Adrenal gland (tissue), 9 donors: ENCODE measurements at regions not wholly inside any gene's neighbourhood (a gene's known extent, or its start where the extent isn't known, plus 50 kb on each side); places are given as distances from the start of the nearest gene placed in this dataset.

Experiments
- DNase-seq, 7 donors: peaks; one replicate each; pipeline ENCODE4 v3.0.0-alpha.2; 2019 to 2020
- H3K27ac ChIP-seq, 5 donors: fragments of 200-600 bp; sonication (generic) in 4 of 5; 1 replicate in 3 of 5; 2 replicates in 2 of 5; pipeline versions ENCODE4 v1.5.1 to v1.8.0; 2016 to 2020; ENCODE audit warnings: mild to moderate bottlenecking in 1 of 5
- H3K27me3 ChIP-seq: fragments of 200-600 bp; 2 replicates; pipeline ENCODE4 v1.8.0; 2021
- H3K36me3 ChIP-seq, 2 donors: fragments of 200-600 bp; replicated peaks in 1 of 2; 1 replicate in 1 of 2; 2 replicates in 1 of 2; pipeline versions ENCODE4 v1.5.1 to v1.8.0; 2018 to 2022
- H3K4me1 ChIP-seq, 2 donors: fragments of 200-600 bp; replicated peaks in 1 of 2; 1 replicate in 1 of 2; 2 replicates in 1 of 2; pipeline versions ENCODE4 v1.5.1 to v1.8.0; 2018 to 2021
- H3K4me3 ChIP-seq, 4 donors: fragments of 200-600 bp; sonication (generic) in 3 of 4; one replicate each; pipeline ENCODE4 v1.5.1; 2016 to 2018
- H3K9me3 ChIP-seq, 3 donors: fragments of 200-600 bp; sonication (generic) in 1 of 3; replicated peaks in 1 of 3; 1 replicate in 2 of 3; 2 replicates in 1 of 3; pipeline versions ENCODE4 v1.5.1 to v1.8.0; 2016 to 2021
- POLR2A ChIP-seq, 2 donors: fragments of 450-650 bp; IDR thresholded peaks; one replicate each; pipeline ENCODE4 v1.6.1; 2017; ENCODE audit warnings: antibody characterized with exemption in 2 of 2, mild to moderate bottlenecking in 2 of 2, moderate library complexity in 1 of 2
- WGBS, 4 donors: extraction: QIAGEN DNeasy Blood & Tissue Kit in 2 of 4; methylation state at CpG; one replicate each; pipeline versions ENCODE4 v1.1.5 to v1.1.7; 2013 to 2017; 5-methylcytosine and 5-hydroxymethylcytosine counted together
- intact Hi-C, 2 donors: fragments of 100-400 bp; cut with DNase I; formaldehyde crosslinking; loops; one replicate each; pipeline versions ENCODE4 v1.14.1 to v1.15.0; 2022 to 2023
- TF ChIP-seq, protein P1 (sequence below), 6 experiments: fragments of 450-650 bp in 4 of 6; fragments of 200-600 bp in 2 of 6; sonication (generic) in 1 of 6; IDR thresholded peaks; 1 replicate in 5 of 6; 2 replicates in 1 of 6; pipeline versions ENCODE4 v1.5.1 to v1.8.0; 2016 to 2021; ENCODE audit warnings: antibody characterized with exemption in 6 of 6, mild to moderate bottlenecking in 2 of 6, moderate library complexity in 1 of 6
- donor health status: healthy with polysubstance abuse.
- donor health status: Bipolar disorder and iron deficiency.
- donor health status: DM: yes; HTN: yes; CAD: no.
- donor health status: DM: no; HTN: no; CAD: no.
- donor health status: DM: no; HTN: no; CAD: no.

DNA sequence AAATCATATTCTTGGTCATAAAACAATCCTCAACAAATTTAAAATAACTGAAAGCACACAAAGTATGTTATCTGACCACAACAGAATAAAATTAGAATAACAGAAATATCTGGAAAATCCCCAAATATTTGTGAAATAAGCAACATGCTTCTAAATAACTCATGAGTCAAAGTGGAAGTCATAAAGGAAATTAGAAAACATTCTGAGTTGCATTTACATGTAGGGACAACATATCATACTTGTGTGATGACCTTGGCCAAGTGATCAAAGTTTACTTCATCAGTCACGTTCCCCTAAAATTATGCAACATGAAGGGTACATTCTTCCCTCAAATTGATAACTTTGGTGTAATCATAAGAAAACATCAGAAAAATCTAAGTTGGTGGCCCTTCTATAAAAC, 64.7 kb downstream of the CSF2 start:
- intact Hi-C loops, result no loop called here
- Histone ChIP-seq H3K4me3 (no peak overlapping the region), H3K4me1 (no peaks in the 10 kb centered on the region), H3K27me3 (no peaks in the 10 kb centered on the region), H3K9me3 (no peaks in the 10 kb centered on the region), H3K27ac (no peak overlapping the region), H3K36me3 (no peaks in the 10 kb centered on the region)
- 24 to 44% (median 26%) methylated on average over 1 of the region's 1 CpG for WGBS, 4 donors
- no peak for DNase-seq
- TF ChIP-seq, protein P1, sequence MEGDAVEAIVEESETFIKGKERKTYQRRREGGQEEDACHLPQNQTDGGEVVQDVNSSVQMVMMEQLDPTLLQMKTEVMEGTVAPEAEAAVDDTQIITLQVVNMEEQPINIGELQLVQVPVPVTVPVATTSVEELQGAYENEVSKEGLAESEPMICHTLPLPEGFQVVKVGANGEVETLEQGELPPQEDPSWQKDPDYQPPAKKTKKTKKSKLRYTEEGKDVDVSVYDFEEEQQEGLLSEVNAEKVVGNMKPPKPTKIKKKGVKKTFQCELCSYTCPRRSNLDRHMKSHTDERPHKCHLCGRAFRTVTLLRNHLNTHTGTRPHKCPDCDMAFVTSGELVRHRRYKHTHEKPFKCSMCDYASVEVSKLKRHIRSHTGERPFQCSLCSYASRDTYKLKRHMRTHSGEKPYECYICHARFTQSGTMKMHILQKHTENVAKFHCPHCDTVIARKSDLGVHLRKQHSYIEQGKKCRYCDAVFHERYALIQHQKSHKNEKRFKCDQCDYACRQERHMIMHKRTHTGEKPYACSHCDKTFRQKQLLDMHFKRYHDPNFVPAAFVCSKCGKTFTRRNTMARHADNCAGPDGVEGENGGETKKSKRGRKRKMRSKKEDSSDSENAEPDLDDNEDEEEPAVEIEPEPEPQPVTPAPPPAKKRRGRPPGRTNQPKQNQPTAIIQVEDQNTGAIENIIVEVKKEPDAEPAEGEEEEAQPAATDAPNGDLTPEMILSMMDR (IDR thresholded peaks at IDR 0.05), result no peak
- no peak for TF ChIP-seq POLR2A (IDR thresholded peaks at IDR 0.05)
